ENCODE measurements at regions not wholly inside any gene's neighbourhood (a gene's known extent, or its start where the extent isn't known, plus 50 kb on each side); places are given as distances from the start of the nearest gene placed in this dataset.
A peak's percentile ranks its signal among the peaks of the same experiment; 100 is the strongest.

DNA sequence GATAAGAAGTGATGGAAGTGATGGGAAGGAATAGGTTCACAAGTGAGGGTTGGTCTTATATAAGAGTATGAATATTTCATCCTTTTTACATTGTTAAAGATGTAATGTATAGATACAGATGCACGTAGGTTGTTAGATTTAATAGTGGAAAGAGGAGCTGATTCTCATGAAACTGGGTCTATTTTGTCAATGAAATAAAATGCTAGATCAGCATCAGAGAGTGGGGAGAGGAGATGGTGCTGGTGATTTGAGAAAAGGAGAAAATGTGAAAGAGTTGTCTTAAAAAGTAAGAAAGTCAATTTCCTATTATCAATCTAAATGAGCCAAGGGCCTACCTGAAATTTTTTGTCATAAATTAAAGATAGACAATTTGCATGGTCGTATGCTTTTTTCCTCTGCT is 82.8 kb upstream of the FYN start:
- Histone ChIP-seq H3K9me3 (ENCODE audit: low read length) (no peaks in the 10 kb centered on the region), H3K9ac (ENCODE audit: low read length) (no peak overlapping the region), H3K79me2 (replicated peaks; ENCODE audit: insufficient read depth, low read length) (no peaks in the 10 kb centered on the region), H3K36me3 (ENCODE audit: insufficient read depth, low read length) (no peaks in the 10 kb centered on the region), H3K4me3 (ENCODE audit: low read length) (no peak overlapping the region), H4K20me1 (ENCODE audit: insufficient read depth) (no peaks in the 10 kb centered on the region), H3K9me2 (ENCODE audit: insufficient read depth, low read length) (no peaks in the 10 kb centered on the region), H3K4me2 (ENCODE audit: low read length) (no peak overlapping the region), H3K27ac (ENCODE audit: low read length) (no peak overlapping the region), H3F3A (ENCODE audit: insufficient read depth, low read length, poor library complexity, severe bottlenecking) (no peaks in the 10 kb centered on the region), H3K27me3 (ENCODE audit: insufficient read depth, low read depth, low read length) (no peaks in the 10 kb centered on the region), H2AFZ (ENCODE audit: low read depth, low read length) (no peak overlapping the region)
- no peak for TF ChIP-seq EP300 (conservative IDR thresholded peaks at IDR 0.05; ENCODE audit: poor library complexity, severe bottlenecking)
- no peak for TF ChIP-seq POLR2AphosphoS5 (IDR thresholded peaks at IDR 0.05)
- TF ChIP-seq, protein P1, sequence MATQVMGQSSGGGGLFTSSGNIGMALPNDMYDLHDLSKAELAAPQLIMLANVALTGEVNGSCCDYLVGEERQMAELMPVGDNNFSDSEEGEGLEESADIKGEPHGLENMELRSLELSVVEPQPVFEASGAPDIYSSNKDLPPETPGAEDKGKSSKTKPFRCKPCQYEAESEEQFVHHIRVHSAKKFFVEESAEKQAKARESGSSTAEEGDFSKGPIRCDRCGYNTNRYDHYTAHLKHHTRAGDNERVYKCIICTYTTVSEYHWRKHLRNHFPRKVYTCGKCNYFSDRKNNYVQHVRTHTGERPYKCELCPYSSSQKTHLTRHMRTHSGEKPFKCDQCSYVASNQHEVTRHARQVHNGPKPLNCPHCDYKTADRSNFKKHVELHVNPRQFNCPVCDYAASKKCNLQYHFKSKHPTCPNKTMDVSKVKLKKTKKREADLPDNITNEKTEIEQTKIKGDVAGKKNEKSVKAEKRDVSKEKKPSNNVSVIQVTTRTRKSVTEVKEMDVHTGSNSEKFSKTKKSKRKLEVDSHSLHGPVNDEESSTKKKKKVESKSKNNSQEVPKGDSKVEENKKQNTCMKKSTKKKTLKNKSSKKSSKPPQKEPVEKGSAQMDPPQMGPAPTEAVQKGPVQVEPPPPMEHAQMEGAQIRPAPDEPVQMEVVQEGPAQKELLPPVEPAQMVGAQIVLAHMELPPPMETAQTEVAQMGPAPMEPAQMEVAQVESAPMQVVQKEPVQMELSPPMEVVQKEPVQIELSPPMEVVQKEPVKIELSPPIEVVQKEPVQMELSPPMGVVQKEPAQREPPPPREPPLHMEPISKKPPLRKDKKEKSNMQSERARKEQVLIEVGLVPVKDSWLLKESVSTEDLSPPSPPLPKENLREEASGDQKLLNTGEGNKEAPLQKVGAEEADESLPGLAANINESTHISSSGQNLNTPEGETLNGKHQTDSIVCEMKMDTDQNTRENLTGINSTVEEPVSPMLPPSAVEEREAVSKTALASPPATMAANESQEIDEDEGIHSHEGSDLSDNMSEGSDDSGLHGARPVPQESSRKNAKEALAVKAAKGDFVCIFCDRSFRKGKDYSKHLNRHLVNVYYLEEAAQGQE (IDR thresholded peaks at IDR 0.05; ENCODE audit: borderline replicate concordance), result no peak
- TF ChIP-seq TAF1 (IDR thresholded peaks at IDR 0.05; ENCODE audit: low read depth), result no peak
- TF ChIP-seq EZH2 (IDR thresholded peaks at IDR 0.05; ENCODE audit: borderline replicate concordance, insufficient read depth, low read length, poor library complexity, severe bottlenecking), result no peak
- no peak for TF ChIP-seq SMC3 (conservative IDR thresholded peaks at IDR 0.05; ENCODE audit: poor library complexity)
- no peak for TF ChIP-seq RAD21 (conservative IDR thresholded peaks at IDR 0.05)
- TF ChIP-seq, protein P2, sequence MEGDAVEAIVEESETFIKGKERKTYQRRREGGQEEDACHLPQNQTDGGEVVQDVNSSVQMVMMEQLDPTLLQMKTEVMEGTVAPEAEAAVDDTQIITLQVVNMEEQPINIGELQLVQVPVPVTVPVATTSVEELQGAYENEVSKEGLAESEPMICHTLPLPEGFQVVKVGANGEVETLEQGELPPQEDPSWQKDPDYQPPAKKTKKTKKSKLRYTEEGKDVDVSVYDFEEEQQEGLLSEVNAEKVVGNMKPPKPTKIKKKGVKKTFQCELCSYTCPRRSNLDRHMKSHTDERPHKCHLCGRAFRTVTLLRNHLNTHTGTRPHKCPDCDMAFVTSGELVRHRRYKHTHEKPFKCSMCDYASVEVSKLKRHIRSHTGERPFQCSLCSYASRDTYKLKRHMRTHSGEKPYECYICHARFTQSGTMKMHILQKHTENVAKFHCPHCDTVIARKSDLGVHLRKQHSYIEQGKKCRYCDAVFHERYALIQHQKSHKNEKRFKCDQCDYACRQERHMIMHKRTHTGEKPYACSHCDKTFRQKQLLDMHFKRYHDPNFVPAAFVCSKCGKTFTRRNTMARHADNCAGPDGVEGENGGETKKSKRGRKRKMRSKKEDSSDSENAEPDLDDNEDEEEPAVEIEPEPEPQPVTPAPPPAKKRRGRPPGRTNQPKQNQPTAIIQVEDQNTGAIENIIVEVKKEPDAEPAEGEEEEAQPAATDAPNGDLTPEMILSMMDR (IDR thresholded peaks at IDR 0.05; ENCODE audit: poor library complexity, severe bottlenecking), result no peak
- TF ChIP-seq MXI1 (conservative IDR thresholded peaks at IDR 0.05; ENCODE audit: poor library complexity, severe bottlenecking), result no peak

DNA sequence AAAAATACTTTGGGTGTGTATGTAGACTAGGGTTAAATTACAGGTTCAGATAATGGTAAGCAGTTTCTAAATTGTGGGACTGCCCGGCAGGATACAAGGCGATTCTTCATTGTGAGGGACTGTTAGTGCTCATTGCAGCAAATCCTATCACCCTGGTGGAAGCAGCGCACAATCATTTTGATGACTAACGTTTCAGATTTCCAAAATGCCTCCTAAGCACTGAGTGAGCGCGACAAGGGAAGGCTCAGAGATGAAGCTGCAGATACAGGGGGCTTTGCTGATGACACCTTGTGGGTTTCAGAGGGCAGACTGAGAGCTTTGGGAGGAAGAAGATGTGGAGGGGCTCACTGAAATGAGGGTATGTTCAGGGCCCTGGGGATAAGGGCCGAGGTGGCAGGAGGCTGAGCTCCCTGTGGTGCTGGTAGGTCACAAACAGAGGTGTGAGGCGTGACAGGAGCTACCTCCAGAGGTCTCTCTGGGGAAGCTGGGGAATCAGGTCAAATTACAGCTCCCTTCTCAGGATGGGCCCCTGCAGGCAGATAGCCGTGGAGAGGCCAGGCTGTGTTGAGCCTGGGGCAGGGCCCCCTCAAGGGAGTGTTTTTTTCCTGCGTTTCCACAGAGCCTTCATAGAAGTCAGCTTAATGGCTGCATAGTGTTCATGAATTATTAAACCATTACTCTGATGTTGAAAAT is 84.5 kb upstream of the FYN start:
- no peaks in the 10 kb centered on the region for H3K36me3 ChIP-seq (ENCODE audit: insufficient read depth, low read length)
- no peak overlapping the region for H3K4me3 ChIP-seq (ENCODE audit: low read length)
- no peak overlapping the region for H2AFZ ChIP-seq (ENCODE audit: low read depth, low read length)
- H4K20me1 ChIP-seq (ENCODE audit: insufficient read depth), result no peaks in the 10 kb centered on the region
- no peaks in the 10 kb centered on the region for H3K9me2 ChIP-seq (ENCODE audit: insufficient read depth, low read length)
- H3K9me3 ChIP-seq (ENCODE audit: low read length), result no peaks in the 10 kb centered on the region
- H3K27me3 ChIP-seq (ENCODE audit: insufficient read depth, low read depth, low read length), result no peaks in the 10 kb centered on the region
- H3K9ac ChIP-seq (ENCODE audit: low read length), result no peak overlapping the region
- H3F3A ChIP-seq (ENCODE audit: insufficient read depth, low read length, poor library complexity, severe bottlenecking), result no peaks in the 10 kb centered on the region
- TF ChIP-seq POLR2AphosphoS5 (IDR thresholded peaks at IDR 0.05) (peak; percentile 10), MXI1 (conservative IDR thresholded peaks at IDR 0.05; ENCODE audit: poor library complexity, severe bottlenecking) (no peak), EZH2 (IDR thresholded peaks at IDR 0.05; ENCODE audit: borderline replicate concordance, insufficient read depth, low read length, poor library complexity, severe bottlenecking) (no peak), RAD21 (conservative IDR thresholded peaks at IDR 0.05) (no peak), TAF1 (IDR thresholded peaks at IDR 0.05; ENCODE audit: low read depth) (no peak)
- TF ChIP-seq, protein P1 (IDR thresholded peaks at IDR 0.05; ENCODE audit: borderline replicate concordance), result no peak
- TF ChIP-seq, protein P2 (IDR thresholded peaks at IDR 0.05; ENCODE audit: poor library complexity, severe bottlenecking), result no peak
- H3K27ac ChIP-seq (ENCODE audit: low read length), result no peak overlapping the region
- no peak overlapping the region for H3K4me2 ChIP-seq (ENCODE audit: low read length)
- no peaks in the 10 kb centered on the region for H3K79me2 ChIP-seq (replicated peaks; ENCODE audit: insufficient read depth, low read length)
